HCT116 (cell line): ENCODE measurements at regions not wholly inside any gene's neighbourhood (a gene's known extent, or its start where the extent isn't known, plus 50 kb on each side); places are given as distances from the start of the nearest gene placed in this dataset.

ENCODE experiments used
- ATAC-seq: fragments of 200-7000 bp; cut with Tn5 transposase; 2 replicates; pipeline ENCODE4 v1.9.1; 2020; ENCODE audit warnings: mild to moderate bottlenecking, moderate library complexity
- BruUV-seq: library from RNA; stranded (reverse); fragments of 400-500 nt; replicated peaks from 2 replicates; lab custom pipeline; 2021; lab: Mats Ljungman, UMichigan
- CTCF ChIA-PET: fragments of 300-600 bp; sonication (Branson Sonifier 250); formaldehyde crosslinking; loops from one replicate; lab custom pipeline; 2021; ENCODE audit warnings: antibody characterized with exemption; lab: Charles Lee
- POLR2A ChIA-PET: fragments of 300-600, 350-600 bp; sonication (Branson Sonifier 250); formaldehyde crosslinking; loops from one replicate; lab custom pipeline; 2021; ENCODE audit warnings: antibody characterized with exemption; lab: Charles Lee
- RAD21 ChIA-PET, 2 experiments: fragments of 300-600 bp; sonication (Branson Sonifier 250); formaldehyde crosslinking; loops; one replicate each; lab custom pipeline; 2023; ENCODE audit warnings: low total read pairs in 2 of 2; ENCODE audit not compliant: uncharacterized antibody in 2 of 2, unreplicated experiment in 2 of 2, low non-redundant PET in 1 of 2; lab: Charles Lee
- DNase-seq: peaks from one replicate; pipeline ENCODE4 v3.0.0-alpha.2; 2010; ENCODE audit warnings: low read depth, low spot score
- H2AFZ ChIP-seq: fragments of 200-600 bp; shearing (Covaris generic), sonication (generic); 2 replicates; pipeline ENCODE4 v1.6.1; 2017; ENCODE audit warnings: low read depth, mixed run types, mixed read lengths, antibody characterized with exemption, low read length; ENCODE audit not compliant: poor library complexity, severe bottlenecking
- H3K27ac ChIP-seq: 2 replicates; pipeline ENCODE4 v1.5.1; 2012; ENCODE audit warnings: low read depth, low read length
- H3K27me3 ChIP-seq: fragments of 200-600 bp; sonication (generic); 2 replicates; pipeline ENCODE4 v1.6.1; 2016; ENCODE audit warnings: mixed run types, low read length, mixed read lengths; ENCODE audit not compliant: insufficient read depth
- H3K36me3 ChIP-seq, 2 experiments: fragments of 200-500 bp in 1 of 2; fragments of 200-600 bp in 1 of 2; sonication (Bioruptor generic) in 1 of 2; sonication (generic) in 1 of 2; 2 replicates each; pipeline versions ENCODE4 v1.5.1 to v1.6.1; 2014 to 2016; ENCODE audit warnings: low read length in 2 of 2, inconsistent platforms in 1 of 2, mixed read lengths in 1 of 2, mixed run types in 1 of 2; ENCODE audit not compliant: insufficient read depth in 2 of 2, control insufficient read depth in 1 of 2
- H3K4me1 ChIP-seq, 2 experiments: fragments of 200-600 bp in 1 of 2; sonication (generic) in 1 of 2; 2 replicates each; pipeline versions ENCODE4 v1.5.1 to v1.6.1; 2012 to 2017; ENCODE audit warnings: low read length in 2 of 2, inconsistent platforms in 1 of 2, mild to moderate bottlenecking in 1 of 2, mixed read lengths in 1 of 2, mixed run types in 1 of 2, moderate library complexity in 1 of 2; ENCODE audit not compliant: insufficient read depth in 2 of 2, control insufficient read depth in 1 of 2
- H3K4me2 ChIP-seq: fragments of 200-600 bp; sonication (generic); 2 replicates; pipeline ENCODE4 v1.6.1; 2017; ENCODE audit warnings: mixed run types, low read length, mixed read lengths
- H3K4me3 ChIP-seq, 2 experiments: fragments of 200-600 bp in 1 of 2; sonication (generic) in 1 of 2; replicated peaks in 1 of 2; 2 replicates each; pipeline ENCODE4 v1.5.1; 2011 to 2016; ENCODE audit warnings: low read length in 2 of 2, control low read depth in 1 of 2, low read depth in 1 of 2, mild to moderate bottlenecking in 1 of 2, mixed read lengths in 1 of 2, mixed run types in 1 of 2
- H3K79me2 ChIP-seq: fragments of 200-600 bp; sonication (generic); 2 replicates; pipeline ENCODE4 v1.6.1; 2017; ENCODE audit warnings: mild to moderate bottlenecking, mixed run types, low read length, moderate library complexity, mixed read lengths; ENCODE audit not compliant: insufficient read depth
- H3K9ac ChIP-seq: fragments of 200-600 bp; sonication (generic); 2 replicates; pipeline ENCODE4 v1.6.1; 2016; ENCODE audit warnings: low read length, mixed read lengths
- H3K9me2 ChIP-seq: fragments of 200-600 bp; sonication (generic), shearing (Covaris generic); 2 replicates; pipeline ENCODE4 v1.6.1; 2017; ENCODE audit warnings: mixed run types, mild to moderate bottlenecking, moderate library complexity; ENCODE audit not compliant: insufficient read depth
- H3K9me3 ChIP-seq, 2 experiments: fragments of 200-500 bp in 1 of 2; fragments of 200-600 bp in 1 of 2; sonication (Bioruptor generic) in 1 of 2; sonication (generic) in 1 of 2; 2 replicates each; pipeline ENCODE4 v1.6.1; 2014 to 2017; ENCODE audit warnings: low read length in 2 of 2, mixed read lengths in 2 of 2, inconsistent platforms in 1 of 2, low read depth in 1 of 2, mild to moderate bottlenecking in 1 of 2, mixed run types in 1 of 2, moderate library complexity in 1 of 2; ENCODE audit not compliant: control insufficient read depth in 1 of 2, insufficient read depth in 1 of 2
- H4K20me1 ChIP-seq: fragments of 200-600 bp; sonication (generic), shearing (Covaris generic); 2 replicates; pipeline ENCODE4 v1.6.1; 2017; ENCODE audit warnings: mixed run types, mild to moderate bottlenecking, moderate library complexity; ENCODE audit not compliant: insufficient read depth
- ATF3 ChIP-seq: IDR thresholded peaks from 2 replicates; pipeline ENCODE4 v1.6.1; 2012
- CBX3 ChIP-seq: IDR thresholded peaks from 2 replicates; pipeline ENCODE4 v1.6.1; 2012; ENCODE audit warnings: low read depth
- CEBPB ChIP-seq: IDR thresholded peaks from 2 replicates; pipeline ENCODE4 v1.6.1; 2012; ENCODE audit warnings: low read depth
- CTCF ChIP-seq, 3 experiments: fragments of 200-600 bp in 1 of 3; sonication (generic) in 1 of 3; IDR thresholded peaks in 2 of 3; conservative IDR thresholded peaks in 1 of 3; 2 replicates each; pipeline ENCODE4 v1.5.1; 2012 to 2017; ENCODE audit warnings: low read depth in 2 of 3, low read length in 2 of 3, antibody characterized with exemption in 1 of 3, borderline replicate concordance in 1 of 3, control low read depth in 1 of 3, mild to moderate bottlenecking in 1 of 3, mixed read lengths in 1 of 3, mixed run types in 1 of 3, moderate library complexity in 1 of 3; ENCODE audit not compliant: insufficient read depth in 1 of 3
- EGR1 ChIP-seq: IDR thresholded peaks from 2 replicates; pipeline ENCODE4 v1.6.1; 2012; ENCODE audit warnings: low read depth
- EZH2 ChIP-seq: fragments of 200-600 bp; sonication (generic); IDR thresholded peaks from 2 replicates; pipeline ENCODE4 v1.6.1; 2017; ENCODE audit warnings: antibody characterized with exemption, mixed run types
- EZH2phosphoT487 ChIP-seq: fragments of 200-600 bp; IDR thresholded peaks from 2 replicates; pipeline ENCODE4 v1.6.1; 2018; ENCODE audit warnings: antibody characterized with exemption, borderline replicate concordance
- MAX ChIP-seq: IDR thresholded peaks from 2 replicates; pipeline ENCODE4 v1.6.1; 2012
- RAD21 ChIP-seq: IDR thresholded peaks from 2 replicates; pipeline ENCODE4 v1.6.1; 2012; ENCODE audit warnings: low read depth, mild to moderate bottlenecking
- REST ChIP-seq: IDR thresholded peaks from 2 replicates; pipeline ENCODE4 v1.6.1; 2012; ENCODE audit warnings: low read depth
- SIN3A ChIP-seq: IDR thresholded peaks from 2 replicates; pipeline ENCODE4 v1.6.1; 2012; ENCODE audit warnings: low read depth
- SP1 ChIP-seq: IDR thresholded peaks from 2 replicates; pipeline ENCODE4 v1.6.1; 2012; ENCODE audit warnings: low read depth
- SRF ChIP-seq: IDR thresholded peaks from 2 replicates; pipeline ENCODE4 v1.6.1; 2012; ENCODE audit warnings: low read depth
- TCF7L2 ChIP-seq: IDR thresholded peaks from 2 replicates; pipeline ENCODE4 v1.7.0; 2011; ENCODE audit warnings: borderline replicate concordance, inconsistent platforms; ENCODE audit not compliant: insufficient read depth, insufficient read length; ENCODE audit errors: extremely low read depth
- YY1 ChIP-seq: IDR thresholded peaks from 2 replicates; pipeline ENCODE4 v1.6.1; 2011; ENCODE audit warnings: low read length, low read depth, moderate library complexity, mild to moderate bottlenecking; ENCODE audit not compliant: insufficient replicate concordance; ENCODE audit errors: extremely low read depth
- ZBTB33 ChIP-seq: IDR thresholded peaks from 2 replicates; pipeline ENCODE4 v1.6.1; 2011; ENCODE audit warnings: mild to moderate bottlenecking, low read length, moderate library complexity; ENCODE audit not compliant: insufficient replicate concordance; ENCODE audit errors: extremely low read depth
- ZFX ChIP-seq: fragments of 450-650 bp; IDR thresholded peaks from 2 replicates; pipeline ENCODE4 v1.6.1; 2017
- ZNF274 ChIP-seq: fragments of 200-500 bp; sonication (Bioruptor generic); IDR thresholded peaks from 2 replicates; pipeline ENCODE4 v1.6.1; 2014; ENCODE audit warnings: mild to moderate bottlenecking, low read depth, low read length, inconsistent platforms
- intact Hi-C: fragments of 100-400 bp; cut with micrococcal nuclease; formaldehyde crosslinking; loops from 2 replicates; pipeline ENCODE4 v1.10.0; 2022

- DNase-seq (no peak), ATAC-seq (no peak)
- Histone ChIP-seq H3K27me3 (peaks cover 10% of the 10 kb centered on the region; the same call in 1 of the 2 replicates), H3K9me2 (no peaks in the 10 kb centered on the region), H3K27ac (no peak overlapping the region), H4K20me1 (no peaks in the 10 kb centered on the region), H3K4me1 (peaks cover 0 to 2% of the 10 kb centered on the region in 2 experiments; a peak in 1 of 4 replicates), H3K4me2 (no peak overlapping the region), H3K4me3 (no peak overlapping the region), H2AFZ (no peak overlapping the region), H3K79me2 (no peaks in the 10 kb centered on the region), H3K9me3 (no peaks in the 10 kb centered on the region), H3K36me3 (no peaks in the 10 kb centered on the region), H3K9ac (no peak overlapping the region)
- ChIA-PET CTCF (no interaction called here), POLR2A (no interaction called here), RAD21 (no interaction called here)
- TF ChIP-seq EZH2phosphoT487 (no peak), SRF (no peak), ZNF274 (no peak), ZFX (no peak), TCF7L2 (no peak), SIN3A (no peak), RAD21 (no peak), YY1 (no peak), ATF3 (no peak), ZBTB33 (no peak), MAX (no peak), CBX3 (no peak), SP1 (no peak), CTCF (IDR thresholded peaks at IDR 0.05 in 2 of 3, conservative IDR thresholded peaks at IDR 0.05 in 1 of 3; ENCODE audit: borderline replicate concordance in 1 of 3, insufficient read depth in 1 of 3, low read depth in 2 of 3, low read length in 2 of 3) (no peak), CEBPB (no peak), EZH2 (no peak), EGR1 (no peak), REST (no peak)
- intact Hi-C loops = no loop called here
- no TSS peak for BruUV-seq
Measured at GRCh38 chr9:135402739-135403695, 76.6 kb upstream of the PPP1R26 start.
